ENCODE measurements at regions not wholly inside any gene's neighbourhood (a gene's known extent, or its start where the extent isn't known, plus 50 kb on each side); places are given as distances from the start of the nearest gene placed in this dataset.

DNA sequence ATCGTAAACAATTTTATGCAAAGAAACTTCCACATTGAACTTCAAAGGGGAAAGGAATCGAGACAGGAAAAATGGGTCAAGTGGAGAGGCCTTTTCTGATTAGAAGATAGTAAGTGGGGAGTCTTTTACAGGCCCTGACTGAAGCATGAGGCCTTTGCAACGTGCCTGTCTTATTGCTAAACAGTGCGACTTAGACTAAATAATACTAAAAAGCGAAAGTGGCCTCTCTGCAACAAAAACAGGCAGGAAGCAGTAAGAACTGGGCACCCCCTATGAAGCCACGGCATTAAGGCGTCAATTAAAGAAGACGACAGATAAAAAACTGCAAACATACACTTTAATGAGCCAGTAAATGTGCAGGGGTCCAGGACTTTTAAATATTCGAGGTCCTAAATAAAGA, 283.4 kb upstream of the GRIP1 start:
- DNase-seq (ENCODE audit: low read depth in 2 of 2) = no peak

DNA sequence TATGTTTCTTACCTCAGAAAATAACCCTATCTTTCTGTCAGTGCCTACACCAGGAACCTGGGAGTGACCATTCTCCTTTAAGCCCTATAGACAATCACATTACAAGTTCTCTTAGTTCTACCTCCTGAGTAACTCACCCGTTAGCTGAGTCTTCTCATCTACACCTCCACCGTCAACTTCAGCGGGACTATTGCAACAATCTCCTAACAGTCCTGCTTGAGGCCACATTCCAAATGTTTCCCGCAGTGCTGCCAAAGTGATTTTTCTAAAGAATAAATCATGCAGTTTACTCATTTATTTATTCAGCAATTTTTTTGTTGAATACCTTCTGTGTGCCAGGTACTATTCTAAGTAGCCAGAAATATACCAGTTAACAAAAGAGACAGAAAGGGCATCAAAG, 285.0 kb upstream of the GRIP1 start:
- no peak for DNase-seq (ENCODE audit: low read depth in 2 of 2)

DNA sequence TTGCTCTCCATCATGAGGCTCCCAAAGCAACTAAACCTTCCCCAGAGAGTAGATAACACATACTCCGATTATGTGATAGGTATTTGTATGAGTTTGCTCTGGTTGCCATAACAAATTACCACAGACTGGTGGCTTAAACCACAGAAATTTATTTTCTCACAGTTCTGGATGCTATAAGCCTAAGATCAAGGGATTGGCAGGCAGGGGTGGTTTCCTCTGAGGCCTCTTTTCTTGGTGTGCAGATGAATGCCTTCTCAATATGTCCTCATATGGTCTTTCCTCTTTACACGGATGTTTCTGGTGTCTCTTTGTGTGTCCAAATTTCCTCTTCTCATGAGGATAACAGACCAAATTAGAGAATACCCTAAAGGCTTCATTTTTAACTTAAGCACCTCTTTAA, 285.8 kb upstream of the GRIP1 start:
- peak; percentile 2 to 12 for DNase-seq (ENCODE audit: low read depth in 2 of 2)

DNA sequence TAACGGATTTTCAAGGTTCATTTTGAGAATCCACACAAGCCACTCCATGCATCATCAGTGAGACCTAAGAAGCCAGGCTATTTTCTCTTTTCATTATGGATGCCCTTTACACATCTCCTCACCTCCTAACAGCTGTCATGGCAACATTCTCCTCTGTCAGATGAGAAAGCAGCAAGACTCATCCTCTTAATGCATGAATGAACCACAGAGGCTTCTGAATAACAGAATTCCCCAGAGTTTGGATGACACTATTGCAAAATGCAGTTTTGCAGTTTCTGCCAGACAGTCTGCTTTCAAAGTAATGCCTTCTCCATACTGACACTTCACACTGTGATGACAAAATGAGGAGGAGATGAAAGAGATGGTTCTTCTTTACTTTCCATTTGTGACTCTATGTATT, 286.7 kb upstream of the GRIP1 start:
- no peak for DNase-seq (ENCODE audit: low read depth in 2 of 2)

DNA sequence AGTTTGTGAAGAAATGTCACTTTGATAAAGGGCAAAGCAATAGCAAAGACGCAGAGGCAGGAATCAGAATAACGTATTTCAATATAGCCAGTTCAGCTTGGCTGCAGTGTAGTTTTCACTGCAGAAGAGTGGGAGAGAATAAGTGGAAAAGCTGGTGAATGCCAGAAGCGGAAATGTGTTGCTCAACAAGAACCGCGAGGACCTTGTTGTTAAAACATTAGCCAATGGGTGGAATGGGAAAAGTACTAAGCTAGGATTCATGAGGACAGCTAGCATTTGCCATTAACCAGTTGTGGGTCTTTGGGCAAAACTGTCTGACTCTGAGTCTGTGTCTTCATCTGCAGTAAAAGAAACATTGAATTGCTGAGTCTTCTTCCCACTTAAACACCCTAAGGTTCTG, 292.9 kb upstream of the GRIP1 start:
- DNase-seq (ENCODE audit: low read depth in 2 of 2) = no peak

DNA sequence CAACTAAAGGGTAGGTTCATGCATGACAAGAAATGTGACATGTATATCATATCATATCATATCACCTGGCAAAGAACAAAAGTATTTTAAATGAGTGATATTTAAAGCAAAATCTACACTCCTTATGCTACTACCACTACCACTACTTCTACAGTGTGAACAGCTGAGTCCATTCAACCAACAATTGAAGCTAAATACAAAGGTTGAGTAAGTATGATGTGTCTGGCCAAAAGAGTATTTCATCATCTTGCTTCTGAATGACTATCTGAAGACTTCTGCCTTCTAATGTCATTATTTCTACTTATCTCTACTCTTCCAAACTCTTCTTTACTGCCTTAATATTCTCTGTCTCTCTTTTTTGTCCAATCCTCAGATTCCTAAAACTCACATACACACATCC, 292.6 kb upstream of the CAND1 start:
- no peak for DNase-seq (ENCODE audit: low read depth in 2 of 2)

DNA sequence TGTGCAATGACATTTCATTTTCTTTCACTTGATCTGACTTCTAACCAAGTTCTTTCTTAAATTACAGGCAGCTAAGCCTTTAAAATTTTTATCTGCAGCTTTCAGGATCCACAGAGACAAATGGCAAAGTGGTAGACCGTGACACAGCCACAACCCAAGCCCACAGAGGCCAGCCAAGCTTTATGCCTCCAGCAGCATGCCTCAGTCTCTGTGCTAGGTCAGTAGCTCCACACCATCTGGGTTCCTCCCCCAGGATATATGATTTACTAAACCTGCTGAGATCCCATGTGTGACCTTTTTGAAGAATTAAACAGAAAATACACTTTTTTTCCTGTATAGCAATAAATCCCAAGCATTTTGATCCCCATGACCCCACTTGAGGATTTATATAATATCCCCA, 290.4 kb upstream of the CAND1 start:
- no peak for DNase-seq (ENCODE audit: low read depth in 2 of 2)

DNA sequence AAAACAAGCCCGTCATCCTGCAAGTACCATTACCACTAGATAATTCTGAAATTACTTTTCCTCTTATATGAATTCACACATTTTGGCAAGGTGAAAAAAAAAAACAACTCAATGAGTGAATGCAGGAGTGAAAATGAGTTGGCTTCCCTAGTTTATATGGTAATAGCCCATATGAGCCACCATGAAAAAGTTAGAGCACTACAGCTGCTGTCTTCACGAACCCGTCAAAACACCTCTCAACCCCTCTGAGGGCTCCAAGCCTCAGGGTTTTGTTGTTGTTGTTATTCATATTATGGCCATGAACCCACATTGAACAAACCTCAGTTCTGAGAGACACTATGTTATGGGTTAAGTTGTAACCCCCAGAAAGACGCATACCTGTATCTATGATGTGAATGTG, 289.9 kb upstream of the CAND1 start:
- no peak for DNase-seq (ENCODE audit: low read depth in 2 of 2)

DNA sequence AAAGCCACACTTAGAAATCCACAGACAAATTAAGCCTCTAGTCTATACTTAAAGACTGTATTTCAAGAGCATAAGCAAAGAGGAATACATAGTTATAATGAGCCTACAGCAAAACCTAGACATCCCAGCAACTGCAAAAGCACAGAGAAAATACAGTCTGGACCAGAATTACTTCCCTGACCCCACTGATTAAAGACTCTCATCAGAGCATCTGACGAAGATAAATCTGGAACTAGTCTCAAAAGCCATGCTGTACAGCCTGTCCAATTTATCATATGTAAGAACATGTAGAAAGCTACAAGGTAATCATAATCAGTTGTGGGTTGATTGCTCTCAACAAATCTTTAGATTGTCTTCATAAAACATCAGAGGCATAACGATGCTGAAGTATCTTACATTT, 285.1 kb upstream of the CAND1 start:
- no peak for DNase-seq (ENCODE audit: low read depth in 2 of 2)

DNA sequence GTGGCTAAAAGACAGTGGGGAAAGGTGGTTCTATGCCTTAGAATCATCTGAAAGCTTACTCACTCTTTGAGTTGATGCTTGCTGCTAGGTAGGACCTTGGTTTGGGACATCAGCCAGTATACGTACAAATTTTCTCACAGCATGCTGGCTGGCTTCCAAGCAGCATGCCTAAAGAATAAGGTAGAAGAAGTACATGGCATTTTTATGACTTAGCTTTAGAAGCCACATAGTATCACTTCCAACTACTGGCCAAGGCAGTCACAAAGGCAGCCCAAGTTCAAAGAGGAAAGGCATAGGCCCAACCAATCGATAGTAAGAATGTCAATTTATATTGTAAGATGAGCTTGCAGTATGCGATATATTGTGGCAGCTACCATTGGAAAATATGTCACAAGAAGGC, 284.2 kb upstream of the CAND1 start:
- DNase-seq (ENCODE audit: low read depth in 2 of 2) = no peak

DNA sequence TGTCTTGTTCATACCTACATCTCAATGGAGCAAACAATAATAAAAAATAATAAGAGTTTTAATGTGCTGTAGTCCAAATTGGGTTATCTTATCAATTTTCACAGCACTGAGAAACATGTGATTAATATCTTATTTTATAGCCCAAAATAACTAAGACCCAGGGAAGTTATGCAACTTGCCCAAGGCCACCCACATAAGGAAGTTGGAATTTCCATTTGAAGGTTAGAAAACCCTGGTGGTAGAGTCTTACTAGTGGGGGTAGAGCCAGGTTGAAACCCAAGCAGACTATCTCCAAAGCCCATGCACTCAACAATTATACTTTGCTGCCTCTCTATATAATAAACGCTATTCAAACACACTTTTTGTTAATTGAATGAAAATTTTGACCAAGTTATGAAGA, 270.0 kb upstream of the CAND1 start:
- no peak for DNase-seq (ENCODE audit: low read depth in 2 of 2)

DNA sequence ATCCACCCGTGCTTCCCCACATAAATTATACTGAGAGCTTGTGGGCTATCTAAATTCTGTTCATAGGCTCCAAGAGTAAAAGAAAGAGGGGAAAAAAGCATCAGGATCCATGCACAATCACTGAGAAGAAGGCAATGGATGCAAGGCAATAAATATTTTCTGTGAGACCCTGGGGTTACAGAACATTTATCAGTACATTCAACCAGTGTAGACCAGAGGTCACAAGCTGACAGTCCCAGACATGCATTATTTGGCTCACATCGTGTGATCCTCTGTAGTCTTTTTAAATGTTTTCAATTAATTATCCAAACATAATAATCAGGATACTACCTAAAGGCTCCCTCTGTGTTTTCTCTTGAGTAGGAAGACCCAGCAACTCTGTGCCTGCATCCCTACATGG, 267.9 kb upstream of the CAND1 start:
- DNase-seq (ENCODE audit: low read depth in 2 of 2) = no peak

DNA sequence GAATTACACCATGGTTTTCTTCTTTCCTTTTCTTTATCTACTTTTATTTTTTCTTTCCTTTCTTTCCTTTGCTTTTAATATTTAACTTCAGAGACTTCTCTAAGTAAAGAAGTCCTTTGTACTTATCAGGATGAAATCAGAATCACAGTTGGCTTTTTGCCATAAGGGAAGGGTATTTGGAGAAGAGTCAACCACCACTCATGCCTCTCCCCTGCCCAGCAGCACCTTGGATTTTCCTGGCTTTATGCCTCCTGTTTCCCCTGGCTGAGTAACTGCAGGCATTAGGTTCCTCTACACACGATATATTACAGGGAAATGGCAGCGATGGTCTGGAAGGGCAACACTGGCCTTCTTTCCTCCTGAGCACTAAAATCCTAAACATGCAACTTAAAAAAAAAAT, 266.4 kb upstream of the CAND1 start:
- no peak for DNase-seq (ENCODE audit: low read depth in 2 of 2)

DNA sequence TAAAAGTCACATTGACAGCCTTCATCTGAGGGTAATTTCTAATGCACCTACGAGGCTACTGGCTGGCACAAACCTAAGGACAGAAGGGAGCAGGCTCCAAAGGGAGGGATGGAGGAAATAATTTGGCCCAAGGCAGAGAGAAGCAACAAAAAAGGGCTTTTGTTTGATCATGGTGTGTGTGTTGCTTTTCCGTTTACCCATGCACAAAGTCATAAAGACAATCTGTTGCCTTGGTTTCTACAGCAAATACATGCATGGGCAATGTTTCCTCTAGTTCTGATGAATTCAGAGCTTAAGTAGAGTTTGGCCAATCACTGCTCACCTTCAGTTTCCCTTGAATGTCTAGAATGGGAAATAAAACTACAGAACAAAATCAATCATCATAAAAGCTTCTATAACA, 262.5 kb upstream of the CAND1 start:
- DNase-seq (ENCODE audit: low read depth in 2 of 2) = no peak

DNA sequence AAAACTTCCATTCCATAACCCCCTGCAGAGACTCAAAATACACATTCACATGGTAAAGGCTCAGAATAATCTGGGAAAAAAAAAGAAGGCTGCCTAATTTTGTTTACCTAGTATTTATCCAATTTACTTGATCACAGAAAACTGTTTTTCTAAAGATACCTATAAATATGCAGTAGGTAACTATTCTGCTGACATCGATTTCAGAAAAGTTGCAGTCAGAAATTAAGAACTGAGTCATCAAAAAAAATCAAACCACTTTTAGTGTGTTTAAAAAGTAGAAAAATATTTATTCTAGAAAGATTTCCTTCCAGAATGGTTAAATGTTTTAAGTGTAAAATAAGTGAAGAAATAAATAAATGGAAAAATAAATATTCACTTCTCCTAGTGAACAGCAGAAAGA, 254.5 kb upstream of the CAND1 start:
- no peak for DNase-seq (ENCODE audit: low read depth in 2 of 2)

DNA sequence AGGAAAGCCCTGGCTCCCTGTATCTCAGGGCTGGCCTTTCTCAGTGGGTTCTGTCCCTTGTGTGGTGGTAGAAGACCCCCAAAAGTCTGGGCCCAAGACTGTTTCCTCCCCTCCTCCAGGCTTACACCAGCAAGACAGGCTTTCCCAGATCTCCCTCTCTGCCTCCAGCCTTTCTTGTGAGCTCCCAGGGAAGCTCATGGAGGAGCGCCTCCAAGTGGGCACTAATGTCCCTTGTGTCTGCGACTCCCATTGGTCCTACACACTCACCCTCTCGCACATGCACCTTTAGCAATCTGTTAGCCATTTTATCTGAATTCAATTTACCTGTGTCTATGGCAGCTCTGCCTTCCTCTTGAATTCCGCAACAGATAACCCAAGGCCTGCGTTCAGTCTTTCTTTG, 251.1 kb upstream of the CAND1 start:
- DNase-seq (ENCODE audit: low read depth in 2 of 2) = no peak

DNA sequence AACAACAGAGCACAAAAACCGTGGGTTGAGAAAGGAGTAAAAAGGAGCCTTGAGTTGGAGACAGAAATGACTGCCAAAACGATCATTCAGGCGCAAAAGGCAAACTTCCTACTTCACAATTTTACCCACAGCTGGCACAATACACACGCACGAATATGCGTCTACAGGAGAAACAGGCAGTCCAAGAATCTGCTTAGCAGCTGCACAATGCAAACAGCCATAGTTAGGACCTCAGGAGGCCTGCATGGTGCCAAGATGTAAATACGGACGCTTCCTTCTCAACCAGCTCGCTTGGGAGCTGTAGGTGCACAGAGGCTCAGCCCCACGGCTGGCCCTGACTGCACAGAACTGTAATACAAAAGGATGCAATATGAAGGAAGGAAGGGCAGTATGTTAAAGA, 250.1 kb upstream of the CAND1 start:
- DNase-seq (ENCODE audit: low read depth in 2 of 2) = no peak

DNA sequence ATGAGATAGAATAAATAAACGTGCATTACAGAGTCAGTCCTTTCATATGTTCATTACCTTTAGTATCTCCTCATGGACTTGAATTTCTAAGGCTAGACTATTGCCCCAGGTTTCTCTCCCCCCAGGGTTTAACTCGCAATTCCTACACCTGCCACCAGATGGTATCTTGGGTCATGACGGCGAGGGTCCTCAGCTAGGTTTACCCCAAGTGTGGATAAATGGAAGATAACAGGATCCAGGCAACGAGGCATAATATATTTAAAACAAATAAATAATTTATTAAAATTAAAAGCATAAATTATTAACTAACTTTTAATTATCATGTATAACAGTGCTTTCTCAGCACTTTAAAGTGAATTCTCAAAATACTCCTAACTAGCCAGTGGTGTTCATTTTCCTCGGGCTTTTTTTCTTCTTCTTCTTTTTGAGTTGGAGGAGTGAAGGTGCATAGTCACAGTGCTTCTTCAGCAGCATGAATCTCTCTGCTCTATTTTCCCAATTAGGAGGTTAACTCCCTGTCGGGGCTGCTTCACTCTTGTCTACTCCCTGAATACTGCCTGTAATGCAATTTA, 243.5 kb upstream of the CAND1 start:
- no peak for DNase-seq (ENCODE audit: low read depth in 2 of 2)

DNA sequence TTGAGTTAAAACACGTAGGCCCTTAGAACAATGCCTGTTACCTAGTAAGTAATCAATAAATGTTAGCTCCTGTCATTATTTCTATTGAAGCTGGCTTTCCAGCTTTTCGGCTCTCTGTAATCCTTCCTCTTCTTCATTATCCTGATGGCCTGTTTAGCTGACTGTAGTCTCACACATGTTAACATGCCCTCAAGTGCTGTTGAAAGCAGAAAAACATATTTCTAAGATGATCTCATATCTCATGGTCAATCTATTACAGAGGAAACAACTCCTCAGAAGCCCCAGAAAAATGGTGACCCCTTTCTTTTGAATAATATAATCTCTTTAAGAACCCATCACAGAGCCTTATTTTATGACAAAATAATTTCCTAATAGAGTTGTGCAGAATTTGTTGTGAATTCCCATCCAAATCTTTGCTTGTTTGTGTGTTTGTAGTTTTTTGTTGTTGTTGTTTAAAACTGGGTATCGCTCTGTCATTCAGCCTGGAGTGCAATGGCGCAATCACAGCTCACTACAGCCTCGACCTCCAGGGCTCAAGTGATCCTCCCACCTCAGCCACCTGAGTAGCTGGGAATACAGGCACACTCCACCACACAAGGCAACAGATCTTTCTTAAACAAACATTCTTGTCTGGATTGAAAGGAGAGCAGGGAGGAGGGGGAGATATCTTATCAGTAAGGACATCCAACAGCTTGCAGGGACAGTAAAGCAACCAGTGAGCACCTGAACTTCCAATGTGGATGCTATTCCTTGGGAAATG, 242.5 kb upstream of the CAND1 start:
- no peak for DNase-seq (ENCODE audit: low read depth in 2 of 2)

DNA sequence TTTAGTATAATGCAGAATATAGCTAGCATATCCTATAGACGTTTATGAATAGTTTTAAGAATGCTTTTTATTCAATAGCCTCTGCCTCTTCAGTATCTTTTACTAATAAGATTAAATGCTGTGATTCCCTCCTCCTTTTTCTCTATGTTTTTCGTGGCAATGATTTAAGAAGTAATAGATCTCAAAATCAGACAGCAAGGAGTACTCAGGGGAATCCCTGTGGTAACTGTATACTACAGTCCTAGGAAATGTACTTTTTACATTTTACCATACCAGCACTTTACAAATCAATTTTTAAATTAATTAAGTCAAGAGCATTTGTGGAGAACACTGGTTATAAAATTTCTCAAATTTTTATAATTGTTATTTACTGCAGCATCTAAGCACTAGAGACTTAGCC, 240.6 kb upstream of the CAND1 start:
- DNase-seq (ENCODE audit: low read depth in 2 of 2) = no peak

DNA sequence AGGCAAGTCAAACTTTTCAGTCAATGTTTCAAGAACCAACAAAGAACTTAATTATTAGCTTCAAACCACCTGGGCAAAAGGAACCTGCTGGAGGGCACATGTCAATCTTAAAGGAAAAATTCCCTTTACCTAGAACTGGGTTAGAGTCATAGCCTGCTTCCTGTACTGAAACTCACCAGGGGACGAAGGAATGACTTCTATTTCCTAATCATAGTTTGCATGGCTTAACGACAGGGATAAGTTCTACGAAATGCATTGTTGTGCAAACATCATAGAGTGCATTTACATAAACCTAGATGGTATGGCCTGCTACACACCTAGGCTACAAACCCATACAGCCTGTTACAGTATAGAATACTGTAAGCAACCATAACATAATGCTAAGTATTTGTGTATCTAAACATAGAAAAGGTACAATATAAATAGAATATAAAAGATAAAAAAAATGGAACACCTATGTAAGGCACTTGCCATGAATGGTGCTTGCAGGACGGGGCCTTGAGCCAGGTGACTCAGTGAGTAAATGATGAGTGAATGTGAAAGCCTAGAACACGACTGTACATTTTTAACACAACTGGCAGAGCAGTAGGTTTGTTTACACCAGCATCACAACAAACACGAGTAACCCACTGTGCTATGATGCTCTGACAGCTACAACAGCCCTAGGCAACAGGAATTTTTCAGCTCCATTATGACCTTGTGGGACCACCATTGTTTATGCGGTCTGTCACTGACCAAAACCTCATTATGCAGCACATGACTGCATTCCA, 234.9 kb upstream of the CAND1 start:
- no peak for DNase-seq (ENCODE audit: low read depth in 2 of 2)

DNA sequence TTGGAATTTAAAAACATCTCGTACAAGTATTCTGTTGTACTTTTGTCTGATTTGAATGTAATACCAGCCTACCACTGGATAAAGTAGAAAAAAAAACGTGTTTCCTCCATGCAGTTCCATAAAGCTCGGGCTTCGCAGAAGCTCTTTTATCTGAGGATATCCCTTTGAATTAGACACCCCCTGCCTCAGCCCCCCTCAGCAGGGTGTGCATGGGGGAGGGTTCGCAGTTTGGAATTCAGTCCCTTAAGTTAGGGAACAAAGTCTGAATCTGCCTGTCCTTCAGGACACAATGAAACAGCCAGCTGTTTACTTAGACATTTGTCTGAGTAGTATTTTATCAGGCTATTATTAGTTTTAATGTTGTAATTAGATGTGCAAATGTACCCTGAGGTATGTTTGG, 234.0 kb upstream of the CAND1 start:
- no peak for DNase-seq (ENCODE audit: low read depth in 2 of 2)

DNA sequence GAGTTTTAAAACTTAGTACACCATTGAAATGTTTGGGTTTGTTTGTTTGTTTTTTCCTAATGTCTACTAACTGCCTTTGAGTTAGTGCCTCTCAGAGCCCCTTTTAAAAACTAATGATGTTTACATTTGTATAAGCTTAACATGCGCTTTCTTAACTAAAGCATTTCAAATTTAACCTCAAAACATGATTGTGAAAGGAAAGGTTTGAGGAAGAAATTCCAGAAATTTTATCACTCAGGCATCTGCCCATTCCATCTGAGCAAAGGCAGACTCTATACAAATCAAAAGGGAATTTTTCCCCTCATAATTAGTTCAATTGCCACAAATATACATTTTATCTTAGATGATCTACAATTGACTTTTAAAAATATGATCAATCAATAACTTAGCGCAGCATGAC, 230.7 kb upstream of the CAND1 start:
- no peak for DNase-seq (ENCODE audit: low read depth in 2 of 2)
